Immature natural killer cell (primary cell): ENCODE measurements at regions not wholly inside any gene's neighbourhood (a gene's known extent, or its start where the extent isn't known, plus 50 kb on each side); places are given as distances from the start of the nearest gene placed in this dataset.

ENCODE experiments used
- DNase-seq, 3 donors: peaks; one replicate each; pipeline ENCODE4 v3.0.0; 2022; ENCODE audit warnings: mixed read lengths in 1 of 3
- H3K27ac Mint-ChIP-seq, 6 donors: one replicate each; pipeline ENCODE4 v1.8.0; 2020; ENCODE audit warnings: mixed read lengths in 6 of 6, mild to moderate bottlenecking in 5 of 6, inconsistent platforms in 4 of 6, moderate library complexity in 3 of 6
- H3K27me3 Mint-ChIP-seq, 3 donors: one replicate each; pipeline ENCODE4 v1.8.0; 2020 to 2021; ENCODE audit warnings: low read depth in 3 of 3, mild to moderate bottlenecking in 3 of 3, mixed read lengths in 3 of 3, moderate library complexity in 3 of 3, inconsistent platforms in 1 of 3
- H3K36me3 Mint-ChIP-seq, 3 donors: one replicate each; pipeline ENCODE4 v1.8.0; 2020; ENCODE audit warnings: mixed read lengths in 3 of 3, inconsistent platforms in 2 of 3, mild to moderate bottlenecking in 2 of 3
- H3K4me1 Mint-ChIP-seq, 2 donors: one replicate each; pipeline ENCODE4 v1.8.0; 2020; ENCODE audit warnings: inconsistent platforms in 2 of 2, mild to moderate bottlenecking in 2 of 2, mixed read lengths in 2 of 2, moderate library complexity in 1 of 2
- H3K4me3 Mint-ChIP-seq, 5 donors: one replicate each; pipeline ENCODE4 v1.8.0; 2020; ENCODE audit warnings: mild to moderate bottlenecking in 5 of 5, mixed read lengths in 5 of 5, inconsistent platforms in 3 of 5, moderate library complexity in 3 of 5
- H3K9me3 Mint-ChIP-seq, 6 donors: one replicate each; pipeline ENCODE4 v1.8.0; 2020; ENCODE audit warnings: mild to moderate bottlenecking in 6 of 6, mixed read lengths in 6 of 6, inconsistent platforms in 4 of 6, moderate library complexity in 3 of 6

- no peak overlapping the region for H3K4me3 Mint-ChIP-seq
- no peak overlapping the region for H3K27ac Mint-ChIP-seq
- no peaks in the 10 kb centered on the region for H3K36me3 Mint-ChIP-seq
- DNase-seq, result no peak
- no peaks in the 10 kb centered on the region for H3K4me1 Mint-ChIP-seq
- peaks cover 0 to 7% (median 0%) of the 10 kb centered on the region in 6 donors for H3K9me3 Mint-ChIP-seq
- peaks cover 0 to 4% (median 4%) of the 10 kb centered on the region in 3 donors for H3K27me3 Mint-ChIP-seq
These were observed 207.8 kb downstream of the DRD1 start for GRCh38 chr5:175236176-175236575.

GRCh38 chr5:175235251-175235960, 208.6 kb downstream of the DRD1 start:
- H3K27me3 Mint-ChIP-seq, result peaks cover 1 to 4% (median 4%) of the 10 kb centered on the region in 3 donors

GRCh38 chr5:175230299-175230698, 213.7 kb downstream of the DRD1 start:
- DNase-seq, result no peak
- no peak overlapping the region for H3K4me3 Mint-ChIP-seq
- H3K27ac Mint-ChIP-seq, result no peak overlapping the region
- peaks cover 0 to 5% (median 0%) of the 10 kb centered on the region in 6 donors for H3K9me3 Mint-ChIP-seq
- no peaks in the 10 kb centered on the region for H3K36me3 Mint-ChIP-seq
- H3K27me3 Mint-ChIP-seq, result peaks cover 4 to 9% (median 7%) of the 10 kb centered on the region in 3 donors
- H3K4me1 Mint-ChIP-seq, result no peaks in the 10 kb centered on the region

More at GRCh38 chr5:175235251-175235960, 208.6 kb downstream of the DRD1 start:
- no peak for DNase-seq
- Mint-ChIP-seq H3K27ac (no peak overlapping the region), H3K36me3 (no peaks in the 10 kb centered on the region), H3K9me3 (peaks cover 0 to 7% (median 0%) of the 10 kb centered on the region in 6 donors), H3K4me1 (no peaks in the 10 kb centered on the region), H3K4me3 (no peak overlapping the region)

- no peak overlapping the region for H3K4me3 Mint-ChIP-seq
- H3K27ac Mint-ChIP-seq, result no peak overlapping the region
- H3K27me3 Mint-ChIP-seq, result peaks cover 4 to 10% (median 7%) of the 10 kb centered on the region in 3 donors
- no peaks in the 10 kb centered on the region for H3K36me3 Mint-ChIP-seq
- H3K9me3 Mint-ChIP-seq, result no peaks in the 10 kb centered on the region
- no peak for DNase-seq
- H3K4me1 Mint-ChIP-seq, result no peaks in the 10 kb centered on the region
These were observed 217.5 kb downstream of the DRD1 start for GRCh38 chr5:175226506-175226905.

- no peak overlapping the region for H3K27ac Mint-ChIP-seq
- peaks cover 4 to 7% (median 6%) of the 10 kb centered on the region in 3 donors for H3K27me3 Mint-ChIP-seq
- H3K9me3 Mint-ChIP-seq, result no peaks in the 10 kb centered on the region
- no peak overlapping the region for H3K4me3 Mint-ChIP-seq
- no peaks in the 10 kb centered on the region for H3K36me3 Mint-ChIP-seq
- DNase-seq, result no peak
- no peaks in the 10 kb centered on the region for H3K4me1 Mint-ChIP-seq
These were observed 220.7 kb downstream of the DRD1 start for GRCh38 chr5:175223291-175223690.

GRCh38 chr5:175222621-175223020, 221.4 kb downstream of the DRD1 start:
- H3K27me3 Mint-ChIP-seq, result peaks cover 4 to 7% (median 6%) of the 10 kb centered on the region in 3 donors
- DNase-seq, result no peak
- H3K27ac Mint-ChIP-seq, result no peak overlapping the region
- H3K4me1 Mint-ChIP-seq, result no peaks in the 10 kb centered on the region
- H3K9me3 Mint-ChIP-seq, result no peaks in the 10 kb centered on the region
- no peak overlapping the region for H3K4me3 Mint-ChIP-seq
- no peaks in the 10 kb centered on the region for H3K36me3 Mint-ChIP-seq

- peaks cover 0 to 3% (median 3%) of the 10 kb centered on the region in 3 donors for H3K27me3 Mint-ChIP-seq
- H3K9me3 Mint-ChIP-seq, result no peaks in the 10 kb centered on the region
- no peak for DNase-seq
- no peak overlapping the region for H3K4me3 Mint-ChIP-seq
- no peaks in the 10 kb centered on the region for H3K4me1 Mint-ChIP-seq
- no peak overlapping the region for H3K27ac Mint-ChIP-seq
- H3K36me3 Mint-ChIP-seq, result no peaks in the 10 kb centered on the region
These were observed 223.4 kb downstream of the DRD1 start for GRCh38 chr5:175220549-175220948.

GRCh38 chr5:175219366-175219765, 224.6 kb downstream of the DRD1 start:
- Mint-ChIP-seq H3K9me3 (no peaks in the 10 kb centered on the region), H3K27ac (no peak overlapping the region), H3K4me3 (no peak overlapping the region), H3K4me1 (no peaks in the 10 kb centered on the region), H3K36me3 (no peaks in the 10 kb centered on the region), H3K27me3 (peaks cover 0 to 3% (median under 1%) of the 10 kb centered on the region in 3 donors)
- no peak for DNase-seq

- no peak overlapping the region for H3K27ac Mint-ChIP-seq
- no peaks in the 10 kb centered on the region for H3K4me1 Mint-ChIP-seq
- no peaks in the 10 kb centered on the region for H3K36me3 Mint-ChIP-seq
- H3K9me3 Mint-ChIP-seq, result no peaks in the 10 kb centered on the region
- no peak for DNase-seq
- H3K27me3 Mint-ChIP-seq, result peaks cover 0 to 3% (median 2%) of the 10 kb centered on the region in 3 donors
- no peak overlapping the region for H3K4me3 Mint-ChIP-seq
These were observed 227.0 kb downstream of the DRD1 start for GRCh38 chr5:175216991-175217390.

- Mint-ChIP-seq H3K36me3 (no peaks in the 10 kb centered on the region), H3K27me3 (peaks cover 0 to 4% (median 2%) of the 10 kb centered on the region in 3 donors), H3K4me1 (no peaks in the 10 kb centered on the region), H3K27ac (no peak overlapping the region), H3K9me3 (no peaks in the 10 kb centered on the region), H3K4me3 (no peak overlapping the region)
- DNase-seq, result no peak
These were observed 228.1 kb downstream of the DRD1 start for GRCh38 chr5:175215906-175216305.

GRCh38 chr5:175214152-175214551, 229.8 kb downstream of the DRD1 start:
- H3K9me3 Mint-ChIP-seq, result no peaks in the 10 kb centered on the region
- no peaks in the 10 kb centered on the region for H3K4me1 Mint-ChIP-seq
- no peak overlapping the region for H3K27ac Mint-ChIP-seq
- peaks cover 2 to 4% (median 3%) of the 10 kb centered on the region in 3 donors for H3K27me3 Mint-ChIP-seq
- DNase-seq, result no peak
- no peaks in the 10 kb centered on the region for H3K36me3 Mint-ChIP-seq
- no peak overlapping the region for H3K4me3 Mint-ChIP-seq

- no peak overlapping the region for H3K4me3 Mint-ChIP-seq
- no peaks in the 10 kb centered on the region for H3K9me3 Mint-ChIP-seq
- DNase-seq, result no peak
- H3K27me3 Mint-ChIP-seq, result peaks cover 2 to 4% (median 3%) of the 10 kb centered on the region in 3 donors
- H3K27ac Mint-ChIP-seq, result no peak overlapping the region
- no peaks in the 10 kb centered on the region for H3K36me3 Mint-ChIP-seq
- H3K4me1 Mint-ChIP-seq, result no peaks in the 10 kb centered on the region
These were observed 231.8 kb downstream of the DRD1 start for GRCh38 chr5:175211956-175212756.

- DNase-seq, result no peak
- Mint-ChIP-seq H3K36me3 (no peaks in the 10 kb centered on the region), H3K9me3 (no peaks in the 10 kb centered on the region), H3K27me3 (peaks cover 0 to 6% (median 4%) of the 10 kb centered on the region in 3 donors), H3K4me3 (no peak overlapping the region), H3K27ac (no peak overlapping the region), H3K4me1 (no peaks in the 10 kb centered on the region)
These were observed 236.5 kb downstream of the DRD1 start for GRCh38 chr5:175207321-175208040.

- no peak overlapping the region for H3K4me3 Mint-ChIP-seq
- no peak for DNase-seq
- H3K27me3 Mint-ChIP-seq, result peaks cover 0 to 6% (median 3%) of the 10 kb centered on the region in 3 donors
- no peaks in the 10 kb centered on the region for H3K9me3 Mint-ChIP-seq
- no peaks in the 10 kb centered on the region for H3K36me3 Mint-ChIP-seq
- no peaks in the 10 kb centered on the region for H3K4me1 Mint-ChIP-seq
- H3K27ac Mint-ChIP-seq, result no peak overlapping the region
These were observed 237.3 kb downstream of the DRD1 start for GRCh38 chr5:175206669-175207068.
